Left ventricle myocardium inferior (tissue), 1 donor: ENCODE measurements at regions not wholly inside any gene's neighbourhood (a gene's known extent, or its start where the extent isn't known, plus 50 kb on each side); places are given as distances from the start of the nearest gene placed in this dataset.
A peak's percentile ranks its signal among the peaks of the same experiment; 100 is the strongest.

Experiments used
- DNase-seq: peaks from one replicate; pipeline ENCODE4 v3.0.0-alpha.2; 2020
- H3K27ac ChIP-seq: fragments of 200-600 bp; replicated peaks from 2 replicates; pipeline ENCODE4 v1.8.0; 2021
- H3K27me3 ChIP-seq: fragments of 200-600 bp; 2 replicates; pipeline ENCODE4 v1.8.0; 2021; ENCODE audit warnings: low read depth
- H3K36me3 ChIP-seq: fragments of 200-600 bp; 2 replicates; pipeline ENCODE4 v1.8.0; 2021
- H3K4me1 ChIP-seq: fragments of 200-600 bp; 2 replicates; pipeline ENCODE4 v1.8.0; 2021
- H3K4me3 ChIP-seq: fragments of 200-600 bp; 2 replicates; pipeline ENCODE4 v1.8.0; 2021; ENCODE audit warnings: mild to moderate bottlenecking, moderate library complexity
- H3K9me3 ChIP-seq: fragments of 200-600 bp; replicated peaks from 2 replicates; pipeline ENCODE4 v1.8.0; 2021
- intact Hi-C: fragments of 100-400 bp; cut with micrococcal nuclease; formaldehyde crosslinking; loops from one replicate; pipeline ENCODE4 v1.11.0; 2022
- TF ChIP-seq, protein P1 (sequence below): fragments of 200-600 bp; IDR thresholded peaks from 2 replicates; pipeline ENCODE4 v1.8.0; 2021; ENCODE audit warnings: antibody characterized with exemption, mild to moderate bottlenecking, borderline replicate concordance
- donor health status: DM: no; HTN: yes; CAD: no; lungs with severe emphysema.

DNA sequence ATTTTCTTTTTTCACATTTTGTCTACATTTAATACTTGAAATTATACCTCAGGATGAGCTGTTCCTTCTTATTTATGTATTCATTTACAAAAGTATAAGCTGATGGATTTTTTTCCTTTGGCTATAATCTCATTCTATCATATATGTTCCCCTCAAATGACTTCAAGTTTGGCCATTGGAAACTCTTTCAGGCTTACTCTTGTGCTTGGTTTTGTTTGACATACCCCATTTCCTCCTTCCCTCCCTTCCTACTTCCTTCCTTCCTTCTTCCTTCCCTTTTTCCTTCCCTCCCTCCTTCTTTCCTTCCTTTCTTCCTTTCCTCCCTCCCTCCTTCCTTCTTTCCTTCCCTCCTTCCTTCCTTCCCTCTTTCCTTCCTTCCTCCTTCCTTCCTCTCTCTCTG, 697.1 kb upstream of the ARPP21 start:
- Histone ChIP-seq H3K4me3 (no peak overlapping the region), H3K9me3 (peaks cover 14% of the 10 kb centered on the region), H3K27ac (no peak overlapping the region), H3K27me3 (no peaks in the 10 kb centered on the region), H3K4me1 (no peaks in the 10 kb centered on the region), H3K36me3 (no peaks in the 10 kb centered on the region)
- TF ChIP-seq, protein P1, sequence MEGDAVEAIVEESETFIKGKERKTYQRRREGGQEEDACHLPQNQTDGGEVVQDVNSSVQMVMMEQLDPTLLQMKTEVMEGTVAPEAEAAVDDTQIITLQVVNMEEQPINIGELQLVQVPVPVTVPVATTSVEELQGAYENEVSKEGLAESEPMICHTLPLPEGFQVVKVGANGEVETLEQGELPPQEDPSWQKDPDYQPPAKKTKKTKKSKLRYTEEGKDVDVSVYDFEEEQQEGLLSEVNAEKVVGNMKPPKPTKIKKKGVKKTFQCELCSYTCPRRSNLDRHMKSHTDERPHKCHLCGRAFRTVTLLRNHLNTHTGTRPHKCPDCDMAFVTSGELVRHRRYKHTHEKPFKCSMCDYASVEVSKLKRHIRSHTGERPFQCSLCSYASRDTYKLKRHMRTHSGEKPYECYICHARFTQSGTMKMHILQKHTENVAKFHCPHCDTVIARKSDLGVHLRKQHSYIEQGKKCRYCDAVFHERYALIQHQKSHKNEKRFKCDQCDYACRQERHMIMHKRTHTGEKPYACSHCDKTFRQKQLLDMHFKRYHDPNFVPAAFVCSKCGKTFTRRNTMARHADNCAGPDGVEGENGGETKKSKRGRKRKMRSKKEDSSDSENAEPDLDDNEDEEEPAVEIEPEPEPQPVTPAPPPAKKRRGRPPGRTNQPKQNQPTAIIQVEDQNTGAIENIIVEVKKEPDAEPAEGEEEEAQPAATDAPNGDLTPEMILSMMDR: no peak
- intact Hi-C loops: no loop called here
- DNase-seq: no peak

DNA sequence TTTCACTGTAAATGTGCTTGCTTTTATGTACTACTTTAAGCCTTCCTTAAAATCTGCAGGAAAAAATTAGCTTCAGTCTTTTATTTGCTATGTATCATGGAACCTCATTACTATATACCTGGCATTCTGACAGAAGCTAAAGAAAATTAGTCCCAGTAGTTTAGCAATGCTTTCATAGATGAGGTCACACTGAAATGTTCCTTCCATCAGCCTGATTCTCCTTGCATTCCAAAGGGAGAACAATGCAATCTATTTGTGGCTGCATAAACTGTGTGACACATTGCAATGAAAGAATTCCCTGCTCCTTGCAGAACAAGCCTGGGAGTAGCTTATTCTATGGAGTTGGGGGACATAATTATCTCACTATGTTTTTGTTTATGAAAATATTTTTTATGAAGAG, 691.5 kb upstream of the ARPP21 start:
- Histone ChIP-seq H3K9me3 (peaks cover 26% of the 10 kb centered on the region), H3K27ac (peak overlapping the region; percentile 34), H3K36me3 (no peaks in the 10 kb centered on the region), H3K27me3 (no peaks in the 10 kb centered on the region), H3K4me1 (peaks cover 12% of the 10 kb centered on the region), H3K4me3 (no peak overlapping the region)
- TF ChIP-seq, protein P1: no peak
- intact Hi-C loops: no loop called here
- no peak for DNase-seq

DNA sequence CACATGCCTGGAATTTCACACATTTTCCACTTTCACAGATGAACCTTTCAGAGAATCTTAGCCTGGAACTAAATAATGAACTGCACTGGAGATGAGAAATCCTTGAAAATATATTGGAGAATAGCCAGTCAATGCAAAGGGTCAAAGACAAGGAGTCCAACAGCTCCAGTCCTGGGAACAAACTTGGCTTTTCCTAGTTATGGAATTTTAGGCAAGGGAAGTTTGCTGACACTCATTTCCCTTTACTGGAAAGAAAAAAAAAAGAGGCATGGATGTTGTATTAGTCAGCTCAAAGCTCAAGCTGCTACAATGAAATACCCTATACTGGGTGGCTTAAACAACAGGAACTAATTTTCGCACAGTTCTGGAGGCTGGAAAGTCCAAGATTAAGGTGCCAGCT, 690.8 kb upstream of the ARPP21 start:
- Histone ChIP-seq H3K36me3 (no peaks in the 10 kb centered on the region), H3K4me3 (no peak overlapping the region), H3K27me3 (no peaks in the 10 kb centered on the region), H3K4me1 (peaks cover 12% of the 10 kb centered on the region), H3K27ac (peak overlapping the region; percentile 33), H3K9me3 (peaks cover 26% of the 10 kb centered on the region)
- DNase-seq: no peak
- TF ChIP-seq, protein P1: no peak
- intact Hi-C loops: no loop called here

DNA sequence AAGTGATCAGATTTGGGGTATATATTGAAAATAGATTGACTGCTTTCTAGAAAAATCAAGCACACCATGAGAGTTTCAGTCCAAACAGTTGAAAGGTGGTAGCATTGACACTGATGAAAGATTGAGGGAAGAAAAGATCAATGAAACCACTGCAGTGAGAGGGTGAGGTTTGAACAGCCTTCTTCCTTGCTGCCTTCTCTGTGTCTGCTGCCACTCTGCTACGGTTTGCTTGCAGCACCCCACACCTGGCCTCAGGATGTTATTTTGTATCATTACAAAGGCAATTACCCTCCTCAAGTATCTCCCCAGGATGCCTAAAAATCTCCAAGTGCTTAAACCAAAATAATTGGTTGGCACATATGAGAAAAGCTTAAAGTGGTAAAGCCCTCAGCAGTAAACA, 683.6 kb upstream of the ARPP21 start:
- TF ChIP-seq, protein P1: no peak
- Histone ChIP-seq H3K4me3 (no peak overlapping the region), H3K4me1 (no peaks in the 10 kb centered on the region), H3K36me3 (no peaks in the 10 kb centered on the region), H3K27ac (no peak overlapping the region), H3K9me3 (peaks cover 4% of the 10 kb centered on the region), H3K27me3 (no peaks in the 10 kb centered on the region)
- intact Hi-C loops: no loop called here
- DNase-seq: no peak

DNA sequence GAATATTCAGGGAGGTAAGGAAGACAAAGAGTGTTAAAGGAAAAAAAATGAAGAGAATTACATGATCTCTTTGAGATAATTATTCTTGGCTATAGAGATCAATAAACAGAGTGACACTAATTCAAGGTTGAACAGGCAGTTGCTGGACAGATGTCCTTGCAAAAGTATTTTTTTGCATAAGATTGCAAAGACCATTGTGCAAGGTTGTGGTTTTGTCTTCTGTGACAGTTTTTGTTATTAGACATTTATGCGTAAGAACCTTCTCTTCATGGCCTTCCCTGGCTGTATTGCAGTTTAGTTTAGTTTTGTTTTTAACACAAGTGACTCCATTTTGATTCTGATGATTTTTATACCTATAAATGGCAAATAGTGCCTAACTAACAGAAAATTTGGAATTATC, 682.8 kb upstream of the ARPP21 start:
- Histone ChIP-seq H3K27me3 (no peaks in the 10 kb centered on the region), H3K27ac (no peak overlapping the region), H3K36me3 (no peaks in the 10 kb centered on the region), H3K9me3 (no peaks in the 10 kb centered on the region), H3K4me3 (no peak overlapping the region), H3K4me1 (no peaks in the 10 kb centered on the region)
- intact Hi-C loops: no loop called here
- no peak for DNase-seq
- TF ChIP-seq, protein P1: no peak

DNA sequence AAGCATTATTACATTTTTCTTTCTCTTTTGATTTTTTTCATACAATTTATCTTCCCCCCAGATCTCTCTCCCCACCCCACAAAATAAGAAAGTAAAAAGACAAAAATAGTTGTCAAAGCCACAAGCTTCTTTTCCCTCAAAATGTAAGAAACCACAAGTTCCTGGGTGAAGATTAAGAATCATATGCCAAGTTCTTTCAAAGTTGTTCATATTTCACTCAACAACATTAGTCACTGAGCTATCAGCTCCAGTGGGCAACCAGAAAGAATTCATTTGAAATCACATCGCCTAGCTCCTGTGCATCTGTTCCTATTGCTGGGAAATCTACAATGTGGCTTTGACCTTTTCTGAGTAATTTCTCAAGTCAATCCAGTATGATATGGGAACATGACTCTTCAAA, 681.6 kb upstream of the ARPP21 start:
- intact Hi-C loops: no loop called here
- Histone ChIP-seq H3K36me3 (no peaks in the 10 kb centered on the region), H3K27me3 (no peaks in the 10 kb centered on the region), H3K4me3 (no peak overlapping the region), H3K4me1 (no peaks in the 10 kb centered on the region), H3K9me3 (no peaks in the 10 kb centered on the region), H3K27ac (no peak overlapping the region)
- TF ChIP-seq, protein P1: no peak
- no peak for DNase-seq
